GM18909 (cell line): ENCODE measurements at regions not wholly inside any gene's neighbourhood (a gene's known extent, or its start where the extent isn't known, plus 50 kb on each side); places are given as distances from the start of the nearest gene placed in this dataset.

Experiments
- ATAC-seq: cut with Tn5 transposase; IDR thresholded peaks from one replicate; pipeline ENCODE4 v1.9.1; 2021; ENCODE audit warnings: mild to moderate bottlenecking; ENCODE audit not compliant: unreplicated experiment, poor library complexity

- no peak for ATAC-seq
These were observed 96.4 kb upstream of the PCGF5 start for GRCh38 chr10:91124016-91124415.

- no peak for ATAC-seq
These were observed 94.0 kb upstream of the PCGF5 start for GRCh38 chr10:91126471-91126870.

GRCh38 chr10:91127341-91128082 is 93.0 kb upstream of the PCGF5 start:
- ATAC-seq = no peak

GRCh38 chr10:91135113-91135512 is 85.3 kb upstream of the PCGF5 start:
- ATAC-seq = no peak

GRCh38 chr10:91137011-91137643 is 83.3 kb upstream of the PCGF5 start:
- ATAC-seq = no peak

- ATAC-seq = no peak
These were observed 82.6 kb upstream of the PCGF5 start for GRCh38 chr10:91137822-91138221.

GRCh38 chr10:91140995-91141549 is 79.4 kb upstream of the PCGF5 start:
- ATAC-seq = no peak

- ATAC-seq = no peak
These were observed 75.5 kb upstream of the PCGF5 start for GRCh38 chr10:91144961-91145360.

- ATAC-seq = no peak
These were observed 74.3 kb upstream of the PCGF5 start for GRCh38 chr10:91146146-91146545.

- no peak for ATAC-seq
These were observed 70.9 kb upstream of the PCGF5 start for GRCh38 chr10:91149550-91149949.

GRCh38 chr10:91150631-91151030 is 69.8 kb upstream of the PCGF5 start:
- ATAC-seq = no peak

- ATAC-seq = no peak
These were observed 67.0 kb upstream of the PCGF5 start for GRCh38 chr10:91153508-91153907.

GRCh38 chr10:91154842-91155241 is 65.6 kb upstream of the PCGF5 start:
- ATAC-seq = no peak

- no peak for ATAC-seq
These were observed 64.3 kb upstream of the PCGF5 start for GRCh38 chr10:91156196-91156595.

GRCh38 chr10:91159254-91159783 is 61.1 kb upstream of the PCGF5 start:
- no peak for ATAC-seq

- no peak for ATAC-seq
These were observed 58.4 kb upstream of the PCGF5 start for GRCh38 chr10:91162050-91162494.

GRCh38 chr10:91162495-91163268 is 57.8 kb upstream of the PCGF5 start:
- ATAC-seq = peak; percentile 61

GRCh38 chr10:91163269-91163868 is 57.1 kb upstream of the PCGF5 start:
- peak; percentile 63 for ATAC-seq

- ATAC-seq = peak; percentile 28
These were observed 56.5 kb upstream of the PCGF5 start for GRCh38 chr10:91163869-91164474.

GRCh38 chr10:91164520-91165065 is 55.9 kb upstream of the PCGF5 start:
- ATAC-seq = no peak
